Hematopoietic multipotent progenitor cell treated with erythropoietin and hydrocortisone succinate and interleukin-3 and kit ligand, for 4 days (in vitro differentiated cells): ENCODE measurements at regions not wholly inside any gene's neighbourhood (a gene's known extent, or its start where the extent isn't known, plus 50 kb on each side); places are given as distances from the start of the nearest gene placed in this dataset.
"Not testable (repeated sequence)": the region's sequence is repeated elsewhere in the genome, so short reads cannot be mapped to it uniquely, and the experiment has no call there.

Experiments used
- DNase-seq: peaks from one replicate; pipeline ENCODE4 v3.0.0-alpha.2; 2015

DNA sequence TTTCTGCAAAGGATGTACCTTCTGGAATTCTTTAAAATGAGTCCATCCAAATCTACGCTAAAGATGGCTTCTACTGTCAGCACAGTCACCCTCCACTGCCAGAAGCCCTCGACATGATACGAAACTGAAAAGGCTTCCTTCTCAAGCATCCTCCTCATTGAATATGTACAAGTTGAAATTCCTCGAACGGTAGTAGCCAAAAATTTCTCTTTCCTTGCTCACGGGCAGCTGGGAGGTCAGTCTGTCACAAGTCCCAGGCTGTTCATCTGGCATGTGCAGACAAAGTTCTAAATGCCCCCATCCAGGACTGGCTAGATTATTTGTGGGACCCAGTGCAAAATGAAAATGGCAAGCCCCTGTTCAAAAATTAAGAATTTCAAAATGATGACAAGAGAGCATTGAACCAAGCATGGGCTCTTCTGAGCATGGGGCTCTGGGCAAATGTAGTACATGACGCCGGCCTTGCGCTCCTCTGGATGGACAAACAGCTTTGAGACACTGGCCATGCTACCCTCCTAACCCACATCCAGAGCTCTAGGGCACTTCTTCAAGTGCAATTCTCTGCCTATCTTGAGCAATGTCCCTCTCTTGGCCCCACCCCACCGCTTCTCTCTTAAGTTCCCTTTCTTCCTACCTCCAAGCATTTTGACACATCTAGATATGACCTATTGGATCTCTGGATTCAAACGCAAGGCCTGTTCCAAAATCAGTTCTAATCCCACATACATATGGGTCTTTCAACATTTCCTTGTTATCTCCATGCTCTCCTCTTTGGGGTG, 78.9 kb upstream of the FLT1 start:
- DNase-seq = peak; percentile 50

DNA sequence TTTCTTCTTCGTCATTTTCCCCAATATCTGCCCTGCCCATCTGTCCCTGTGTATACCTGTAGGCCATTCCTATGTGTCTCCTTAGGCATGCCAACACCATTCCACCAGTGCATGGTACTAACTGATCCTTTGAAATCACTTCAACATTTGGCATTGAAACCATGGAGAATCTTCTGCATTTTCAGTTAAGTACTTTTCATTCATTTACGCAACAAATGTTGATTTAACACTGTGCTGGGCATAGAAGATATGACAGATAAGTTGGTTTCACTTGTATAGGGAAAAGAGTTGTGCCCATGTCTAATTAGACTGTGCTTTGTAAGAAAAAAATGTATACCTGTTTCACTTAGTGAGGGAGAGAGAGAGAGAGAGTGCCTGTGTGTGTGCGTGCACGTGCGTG, 77.9 kb upstream of the FLT1 start:
- no peak for DNase-seq

DNA sequence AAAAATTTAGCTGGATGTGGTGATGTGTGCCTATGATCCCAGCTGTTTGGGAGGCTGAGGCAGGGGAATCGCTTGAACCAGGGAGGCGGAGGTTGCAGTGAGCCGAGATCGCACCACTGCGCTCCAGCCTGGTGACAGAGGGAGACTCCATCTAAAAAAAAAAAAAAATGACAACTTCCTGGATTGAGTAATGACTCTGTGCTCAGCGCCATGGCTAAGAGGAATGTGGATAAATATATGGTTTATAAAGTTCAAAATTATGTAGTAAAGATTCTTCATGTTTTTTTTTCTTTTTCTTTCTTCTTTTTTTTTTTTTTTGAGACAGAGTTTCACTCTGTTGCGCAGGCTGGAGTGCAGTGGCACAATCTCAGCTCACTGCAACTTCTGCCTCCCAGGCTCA, 75.4 kb upstream of the FLT1 start:
- not testable (repeated sequence) for DNase-seq

DNA sequence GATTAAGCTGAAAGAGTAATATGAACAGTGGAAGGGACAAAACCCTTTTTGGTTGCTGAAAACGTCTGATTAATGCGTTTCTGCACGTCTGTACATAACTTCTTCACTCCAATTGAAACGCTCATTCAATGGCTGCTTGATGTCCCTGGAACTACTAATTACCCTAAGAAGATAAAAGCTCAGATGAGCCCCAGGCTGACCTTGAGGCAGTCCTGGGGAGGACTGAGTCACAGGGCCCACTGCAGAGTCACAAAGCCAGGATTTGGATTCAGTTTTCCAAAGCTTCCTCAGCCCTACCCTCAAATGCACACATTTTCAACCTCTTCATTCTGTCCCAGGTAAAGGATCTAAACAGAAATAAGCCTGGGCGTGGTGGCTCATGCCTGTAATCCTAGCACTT, 75.0 kb upstream of the FLT1 start:
- no peak for DNase-seq

DNA sequence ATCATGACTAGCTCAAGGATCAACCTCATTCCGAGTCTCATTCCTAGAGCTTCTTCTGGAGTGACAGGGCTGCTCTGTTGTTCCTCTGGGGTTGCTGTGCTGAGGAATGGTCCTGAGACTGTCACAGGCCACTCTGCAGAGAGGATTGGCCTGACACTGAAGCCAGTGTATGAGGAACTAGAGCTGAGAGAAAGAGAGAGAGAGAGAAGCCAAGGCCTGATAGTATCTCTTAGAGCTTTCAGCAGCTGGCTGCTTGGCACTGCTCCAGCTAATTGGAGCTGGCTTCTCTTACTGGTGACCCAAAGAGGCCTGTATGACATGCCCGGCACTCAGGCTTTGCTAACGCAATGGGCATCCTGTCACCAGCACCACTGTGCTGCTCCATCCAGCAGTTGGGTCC, 73.4 kb upstream of the FLT1 start:
- peak; percentile 92 for DNase-seq

DNA sequence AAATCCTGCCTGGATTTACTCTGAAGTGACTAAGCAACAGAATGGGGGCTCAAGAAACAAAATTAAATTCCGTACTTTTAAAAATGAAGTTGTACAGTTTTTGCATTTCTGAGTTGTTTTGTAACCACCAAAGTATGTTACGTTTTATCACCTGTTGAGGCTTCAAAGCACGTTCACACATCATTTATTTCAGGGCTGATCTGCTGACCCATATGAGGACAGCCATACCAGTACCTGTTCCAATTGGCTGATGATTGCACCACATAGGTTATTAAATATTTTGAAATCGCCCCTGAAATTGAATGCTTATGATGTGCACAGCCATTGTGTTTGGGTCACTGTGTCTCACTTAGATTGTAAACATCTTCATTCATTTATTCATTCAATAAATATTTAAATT, 72.0 kb upstream of the FLT1 start:
- DNase-seq = no peak

GRCh38 chr13:28566283-28566682, 71.4 kb upstream of the FLT1 start:
- DNase-seq = no peak

GRCh38 chr13:28564030-28564429, 69.1 kb upstream of the FLT1 start:
- DNase-seq = no peak

- DNase-seq = no peak
Observed at GRCh38 chr13:28563609-28564008, 68.7 kb upstream of the FLT1 start.

- DNase-seq = no peak
Observed at GRCh38 chr13:28560612-28561011, 65.7 kb upstream of the FLT1 start.

- no peak for DNase-seq
Observed at GRCh38 chr13:28559636-28560259, 64.8 kb upstream of the FLT1 start.

DNA sequence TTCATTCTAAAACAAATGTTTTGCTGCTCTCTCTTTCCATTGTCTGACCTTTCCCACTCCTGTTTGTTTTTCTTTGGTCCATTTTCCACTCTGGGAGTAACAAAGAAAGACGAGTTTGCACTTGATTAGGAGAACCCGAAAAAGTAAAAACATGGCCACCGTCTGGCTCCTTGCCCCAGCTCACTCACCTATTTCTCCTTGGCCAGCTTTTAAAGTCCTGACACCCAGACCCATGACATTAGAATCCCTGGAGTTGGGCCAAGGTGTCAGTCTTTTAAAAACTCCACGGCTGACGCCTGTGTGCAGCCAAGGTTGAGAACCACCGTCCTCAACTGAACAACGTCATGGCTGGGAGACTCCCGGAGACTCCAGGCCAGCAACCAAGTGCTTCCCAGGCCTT, 63.6 kb upstream of the FLT1 start:
- DNase-seq = no peak

GRCh38 chr13:28557725-28558520, 63.0 kb upstream of the FLT1 start:
- DNase-seq = no peak

GRCh38 chr13:28555096-28555495, 60.2 kb upstream of the FLT1 start:
- no peak for DNase-seq

GRCh38 chr13:28553971-28554370, 59.0 kb upstream of the FLT1 start:
- no peak for DNase-seq

- no peak for DNase-seq
Observed at GRCh38 chr13:28552288-28552687, 57.4 kb upstream of the FLT1 start.

DNA sequence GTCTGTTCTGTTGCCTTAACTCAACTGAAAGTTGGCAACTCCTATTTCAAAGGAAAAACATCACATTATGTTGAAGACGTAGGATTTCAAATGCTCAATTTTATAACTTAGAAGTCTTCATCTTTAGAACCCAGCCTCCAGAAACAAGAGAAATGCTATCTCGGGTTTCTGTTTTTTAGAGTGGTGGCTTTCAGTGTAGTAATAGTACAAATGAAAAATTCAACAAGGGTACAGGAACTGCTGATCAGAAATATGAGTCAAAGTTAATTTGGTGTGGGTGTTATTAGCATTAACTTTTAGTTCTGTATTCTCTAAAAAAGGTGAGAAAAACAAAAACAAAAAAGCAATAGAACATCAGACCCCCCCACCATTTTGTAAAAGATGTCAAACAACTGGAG, 56.6 kb upstream of the FLT1 start:
- DNase-seq = no peak

- no peak for DNase-seq
Observed at GRCh38 chr13:28550721-28551497, 56.0 kb upstream of the FLT1 start.

DNA sequence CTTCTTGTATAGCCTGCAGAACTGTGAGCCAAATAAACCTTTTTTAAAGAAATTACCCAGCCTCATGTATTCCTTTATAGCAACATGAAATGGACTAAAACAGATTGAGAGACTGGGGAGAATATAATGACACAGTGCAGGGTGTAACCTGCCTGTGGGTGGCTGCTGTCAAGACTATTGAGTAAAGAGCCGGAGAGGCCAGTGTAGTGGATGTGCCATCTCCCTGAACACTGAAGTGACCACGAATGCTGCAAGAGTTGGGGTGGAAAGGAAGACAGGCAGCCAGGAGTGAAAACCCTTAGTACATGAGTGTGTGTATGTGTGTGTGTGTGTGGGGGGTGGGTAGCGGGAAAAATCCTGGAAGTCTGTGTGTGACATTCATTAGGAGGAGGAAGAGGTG, 55.2 kb upstream of the FLT1 start:
- no peak for DNase-seq

DNA sequence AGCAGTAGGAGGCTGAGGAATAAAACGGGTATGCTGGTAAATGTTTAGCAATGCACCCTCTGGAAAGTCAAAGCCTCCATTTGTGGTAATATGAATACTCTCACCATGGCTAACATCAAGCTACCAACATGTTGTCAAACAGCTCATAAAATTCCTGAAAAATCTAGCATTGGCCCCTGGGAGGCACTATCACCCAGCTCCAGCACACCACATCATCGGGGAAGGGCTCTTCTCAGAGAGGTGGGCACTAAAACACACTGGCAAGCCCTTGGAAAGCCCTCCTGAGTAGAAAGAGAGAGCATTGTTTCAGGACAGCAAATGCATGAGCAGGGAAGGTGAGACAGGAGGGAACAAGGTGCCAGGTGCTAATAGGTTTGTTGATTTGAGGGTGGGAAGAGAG, 53.9 kb upstream of the FLT1 start:
- no peak for DNase-seq

DNA sequence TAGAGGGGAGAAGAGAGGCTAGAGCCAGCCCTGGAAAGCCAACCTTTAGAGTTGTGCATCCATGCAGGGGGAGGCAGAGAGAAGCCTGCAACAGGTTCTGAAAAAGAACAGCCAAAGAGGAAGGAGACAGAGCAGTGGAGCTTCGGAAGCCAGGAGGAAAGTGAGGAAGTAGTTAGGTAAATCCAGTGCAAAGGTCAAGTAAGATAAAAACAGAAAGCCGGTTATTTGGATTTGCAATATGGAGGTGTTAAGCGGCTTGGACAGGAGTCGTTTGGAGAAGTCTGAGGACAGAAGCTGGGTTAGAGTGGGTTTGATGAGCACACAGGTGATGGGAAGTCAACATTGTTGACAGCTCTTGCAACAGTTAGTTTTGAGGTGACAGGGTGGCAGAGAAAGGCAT, 53.5 kb upstream of the FLT1 start:
- DNase-seq = no peak

DNA sequence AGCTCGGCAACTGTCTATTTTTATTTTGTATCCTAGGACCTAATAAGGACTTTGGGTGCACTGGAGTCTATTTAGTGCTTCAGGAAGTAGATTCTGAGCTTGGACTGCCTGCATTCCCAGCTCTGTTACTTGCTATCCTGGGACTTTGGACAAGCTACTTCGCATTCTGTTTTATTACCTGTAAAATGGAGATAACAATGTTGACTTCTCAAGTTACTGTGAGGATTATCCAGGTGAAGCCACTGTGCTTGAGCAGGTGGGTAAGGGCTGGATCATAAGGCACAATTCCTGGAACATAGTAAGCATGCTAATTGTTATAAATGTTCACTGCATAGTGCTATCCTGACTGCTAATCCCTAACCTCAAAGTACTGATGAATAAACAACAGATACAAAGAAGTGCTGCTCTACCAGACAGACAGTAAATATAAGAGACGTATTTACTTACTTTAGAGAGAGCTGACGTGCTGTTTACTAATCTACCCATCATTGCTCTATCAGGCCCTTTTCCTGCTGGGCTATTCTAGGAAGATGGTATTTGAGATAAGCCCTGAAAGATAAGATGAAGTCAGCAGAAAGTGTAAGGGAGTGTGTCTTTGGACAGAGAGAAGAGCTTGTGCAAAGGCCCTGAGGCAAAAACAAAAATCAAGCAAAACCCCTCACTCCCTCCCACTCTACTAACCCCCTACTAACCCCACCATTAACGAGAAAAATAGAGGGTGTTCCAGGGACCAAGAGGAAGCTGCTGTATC, 50.8 kb upstream of the FLT1 start:
- no peak for DNase-seq
